Heart right ventricle (tissue), 16 donors: ENCODE measurements at regions not wholly inside any gene's neighbourhood (a gene's known extent, or its start where the extent isn't known, plus 50 kb on each side); places are given as distances from the start of the nearest gene placed in this dataset.

Source experiments
- ATAC-seq, 8 donors: fragments of 200-7000 bp; cut with Tn5 transposase; one replicate each; pipeline ENCODE4 v1.9.1; 2020; ENCODE audit warnings: mild to moderate bottlenecking in 8 of 8, moderate library complexity in 8 of 8, moderate number of reproducible peaks in 1 of 8
- DNase-seq, 2 donors: peaks; one replicate each; pipeline ENCODE4 v3.0.0-alpha.2; 2020
- H3K27ac ChIP-seq, 10 donors: fragments of 200-600 bp; sonication (generic) in 2 of 10; one replicate each; pipeline versions ENCODE4 v1.5.0 to v1.8.0; 2020 to 2022; ENCODE audit warnings: mild to moderate bottlenecking in 3 of 10
- H3K27me3 ChIP-seq, 7 donors: fragments of 200-600 bp; one replicate each; pipeline ENCODE4 v1.8.0; 2021 to 2022; ENCODE audit warnings: mild to moderate bottlenecking in 2 of 7
- H3K36me3 ChIP-seq, 9 donors: fragments of 200-600 bp; sonication (generic) in 1 of 9; one replicate each; pipeline versions ENCODE4 v1.5.0 to v1.8.0; 2020 to 2022; ENCODE audit warnings: mild to moderate bottlenecking in 2 of 9
- H3K4me1 ChIP-seq, 9 donors: fragments of 200-600 bp; sonication (generic) in 1 of 9; one replicate each; pipeline versions ENCODE4 v1.5.0 to v1.8.0; 2020 to 2022; ENCODE audit warnings: mild to moderate bottlenecking in 4 of 9
- H3K4me3 ChIP-seq, 10 donors: fragments of 200-600 bp; sonication (generic) in 2 of 10; one replicate each; pipeline versions ENCODE4 v1.5.0 to v1.8.0; 2020 to 2022; ENCODE audit warnings: mild to moderate bottlenecking in 7 of 10, moderate library complexity in 2 of 10
- H3K9me3 ChIP-seq, 11 donors: fragments of 200-600 bp in 10 of 11; sonication (generic) in 2 of 11; one replicate each; pipeline versions ENCODE4 v1.5.0 to v1.8.0; 2013 to 2022; ENCODE audit warnings: mild to moderate bottlenecking in 2 of 11, control low read depth in 1 of 11, moderate library complexity in 1 of 11
- WGBS, 2 donors: extraction: QIAGEN DNeasy Blood & Tissue Kit; methylation state at CpG; one replicate each; pipeline ENCODE4 v1.1.7; 2013; ENCODE audit warnings: inconsistent platforms in 1 of 2; 5-methylcytosine and 5-hydroxymethylcytosine counted together
- intact Hi-C, 10 donors: fragments of 100-400 bp; cut with DNase I; formaldehyde crosslinking; loops; one replicate each; pipeline versions ENCODE4 v1.11.1 to v1.14.2; 2022
- TF ChIP-seq, protein P1 (sequence below), 9 donors: fragments of 200-600 bp; sonication (generic) in 2 of 9; IDR thresholded peaks; one replicate each; pipeline versions ENCODE4 v1.5.0 to v1.8.0; 2021 to 2022; ENCODE audit warnings: antibody characterized with exemption in 9 of 9, mild to moderate bottlenecking in 5 of 9, moderate library complexity in 1 of 9
- donor health status: Arrhythmogenic right ventricular cardiomyopathy.
- donor health status: ischemic (EF 13 %, LVEDD 7.1; RV severe dilation, severe dysfunction).
- donor health status: healthy with polysubstance abuse.
- donor health status: DM: no; HTN: yes; CAD: no.
- donor health status: DM: no; HTN: no; CAD: no.
- donor health status: ischemic (EF 25% LVEDD 6.9; RV normal size, moderate dysfunction).
- donor health status: ischemic (EF 25% LVEDD 5.7; RV mildly dilated, moderate dysfunction).
- donor health status: healthy.
- donor health status: DM: yes; HTN: yes; CAD: no.
- donor health status: Ischemic cardiomyopathy.
- donor health status: ischemic (EF 35%, LVEDD 5.7; RV mildly dilated, moderate dysfunction).
- donor health status: nonischemic (EF 11% LVEDD 7.7; RV severe dilation, severe dysfunction).
- donor health status: DM: yes; HTN: yes; CAD: no.
- donor health status: PGD.
- donor health status: ischemic (EF 29% LVEDD 5.4; RV normal size, mild dysfunction).
- donor health status: nonischemic (EF 23%, LVEDD 6.1; RV moderate dilation, normal function).

DNA sequence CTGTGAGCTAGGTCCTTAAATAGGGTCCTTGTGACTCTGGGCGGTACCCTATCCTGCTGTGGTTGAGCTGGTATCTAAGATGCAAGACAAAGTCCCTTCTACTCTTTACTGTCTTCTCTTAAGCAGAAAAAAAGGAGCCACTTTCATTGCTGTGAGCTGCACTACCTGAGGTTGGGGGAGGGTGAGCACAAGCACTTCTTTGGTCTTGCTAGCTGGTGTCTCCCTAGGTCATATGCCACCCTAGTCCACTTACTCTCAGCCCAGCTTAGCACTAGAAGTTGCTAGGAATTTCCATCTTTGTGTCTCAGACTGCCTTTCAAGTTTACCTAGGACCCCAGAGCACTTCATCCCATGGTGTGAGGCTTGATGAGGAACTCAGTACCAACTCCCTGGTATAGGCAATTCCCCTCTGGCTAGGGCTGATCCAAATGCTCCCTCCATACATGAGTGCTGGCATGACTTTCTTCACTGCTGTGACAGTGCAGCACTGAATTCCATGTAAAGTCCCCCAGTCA lies 343.6 kb upstream of the CT83 start:
- H3K27me3 ChIP-seq, result peaks cover 0 to 6% (median 0%) of the 10 kb centered on the region in 7 donors
- no peak overlapping the region for H3K27ac ChIP-seq
- no peak overlapping the region for H3K4me3 ChIP-seq
- WGBS, 2 donors, result 94 to 100% methylated on average over 1 of the region's 1 CpG
- H3K4me1 ChIP-seq, result no peaks in the 10 kb centered on the region
- no peaks in the 10 kb centered on the region for H3K9me3 ChIP-seq
- intact Hi-C loops, result no loop called here
- TF ChIP-seq, protein P1, sequence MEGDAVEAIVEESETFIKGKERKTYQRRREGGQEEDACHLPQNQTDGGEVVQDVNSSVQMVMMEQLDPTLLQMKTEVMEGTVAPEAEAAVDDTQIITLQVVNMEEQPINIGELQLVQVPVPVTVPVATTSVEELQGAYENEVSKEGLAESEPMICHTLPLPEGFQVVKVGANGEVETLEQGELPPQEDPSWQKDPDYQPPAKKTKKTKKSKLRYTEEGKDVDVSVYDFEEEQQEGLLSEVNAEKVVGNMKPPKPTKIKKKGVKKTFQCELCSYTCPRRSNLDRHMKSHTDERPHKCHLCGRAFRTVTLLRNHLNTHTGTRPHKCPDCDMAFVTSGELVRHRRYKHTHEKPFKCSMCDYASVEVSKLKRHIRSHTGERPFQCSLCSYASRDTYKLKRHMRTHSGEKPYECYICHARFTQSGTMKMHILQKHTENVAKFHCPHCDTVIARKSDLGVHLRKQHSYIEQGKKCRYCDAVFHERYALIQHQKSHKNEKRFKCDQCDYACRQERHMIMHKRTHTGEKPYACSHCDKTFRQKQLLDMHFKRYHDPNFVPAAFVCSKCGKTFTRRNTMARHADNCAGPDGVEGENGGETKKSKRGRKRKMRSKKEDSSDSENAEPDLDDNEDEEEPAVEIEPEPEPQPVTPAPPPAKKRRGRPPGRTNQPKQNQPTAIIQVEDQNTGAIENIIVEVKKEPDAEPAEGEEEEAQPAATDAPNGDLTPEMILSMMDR (IDR thresholded peaks at IDR 0.05), result no peak
- H3K36me3 ChIP-seq, result no peaks in the 10 kb centered on the region
- DNase-seq, result no peak
- ATAC-seq, result no peak

DNA sequence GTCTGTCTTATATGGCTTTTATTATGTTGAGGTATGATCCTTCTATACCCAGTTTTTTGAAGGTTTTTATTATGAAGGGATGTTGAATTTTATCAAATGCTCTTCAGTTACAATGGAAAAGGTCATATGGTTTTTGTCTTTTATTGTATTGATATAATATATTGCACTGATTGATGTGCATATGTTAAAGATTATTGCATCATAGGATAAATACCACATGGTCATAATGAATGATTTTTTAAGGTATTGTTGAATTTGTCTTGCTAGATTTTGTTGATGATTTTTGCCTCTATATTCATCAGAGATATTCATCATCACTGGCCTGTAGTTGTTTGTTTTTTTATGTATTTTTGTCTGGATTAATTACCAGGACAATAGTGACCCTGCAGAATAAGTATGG lies 339.2 kb upstream of the CT83 start:
- no peak overlapping the region for H3K27ac ChIP-seq
- H3K27me3 ChIP-seq, result no peaks in the 10 kb centered on the region
- TF ChIP-seq, protein P1 (IDR thresholded peaks at IDR 0.05), result no peak
- no peak overlapping the region for H3K4me3 ChIP-seq
- DNase-seq (no peak), ATAC-seq (no peak)
- intact Hi-C loops, result no loop called here
- H3K4me1 ChIP-seq, result no peaks in the 10 kb centered on the region
- no peaks in the 10 kb centered on the region for H3K9me3 ChIP-seq
- H3K36me3 ChIP-seq, result no peaks in the 10 kb centered on the region

DNA sequence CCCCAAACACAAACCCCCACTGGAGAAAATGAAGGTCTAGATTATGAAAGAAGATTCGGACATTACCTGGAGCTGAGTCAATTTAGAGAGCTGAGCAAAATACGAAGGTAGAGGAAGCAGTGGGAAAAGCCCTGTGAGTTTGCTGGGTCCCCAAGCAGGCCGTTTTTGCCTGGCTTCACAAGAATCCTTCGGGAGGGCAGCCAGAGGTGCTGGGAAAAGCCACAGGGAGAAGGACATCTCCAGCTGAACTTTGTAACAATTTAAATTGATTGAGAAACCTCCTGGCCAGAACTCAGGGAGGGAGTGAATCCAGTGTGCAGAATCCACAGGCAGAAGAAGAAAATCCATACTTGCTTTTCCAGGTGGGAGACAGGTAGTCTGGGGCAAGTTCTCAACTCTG lies 319.1 kb upstream of the CT83 start:
- TF ChIP-seq, protein P1 (IDR thresholded peaks at IDR 0.05), result no peak
- 55 to 65% methylated on average over 4 of the region's 4 CpGs for WGBS, 2 donors

DNA sequence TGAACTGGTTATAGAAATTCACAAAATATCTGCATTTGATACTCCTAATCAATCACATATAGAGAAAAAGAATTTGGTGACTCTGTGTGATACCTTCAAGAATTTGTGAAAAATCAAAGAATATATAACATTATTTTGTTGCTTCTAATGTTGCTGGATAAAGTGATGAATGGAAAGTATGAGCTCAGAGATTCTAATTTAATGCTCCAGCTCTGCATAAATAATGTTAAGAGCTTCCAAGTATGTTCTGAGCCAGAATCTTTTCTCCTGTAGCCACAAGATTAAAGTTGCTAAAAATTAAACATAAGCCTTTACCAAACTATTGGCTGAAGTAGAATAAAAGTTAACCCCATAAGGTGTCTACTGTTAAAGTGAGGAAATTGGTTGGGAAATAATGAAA lies 294.7 kb upstream of the CT83 start:
- Histone ChIP-seq H3K27me3 (no peaks in the 10 kb centered on the region), H3K27ac (no peak overlapping the region), H3K9me3 (no peaks in the 10 kb centered on the region), H3K4me3 (no peak overlapping the region), H3K4me1 (no peaks in the 10 kb centered on the region), H3K36me3 (no peaks in the 10 kb centered on the region)
- ATAC-seq (no peak), DNase-seq (no peak)
- TF ChIP-seq, protein P1 (IDR thresholded peaks at IDR 0.05), result no peak
- intact Hi-C loops, result no loop called here

More for the DNA sequence above, 319.1 kb upstream of the CT83 start:
- no peaks in the 10 kb centered on the region for H3K36me3 ChIP-seq
- no peaks in the 10 kb centered on the region for H3K27me3 ChIP-seq
- no peak overlapping the region for H3K27ac ChIP-seq
- DNase-seq (no peak), ATAC-seq (no peak)
- no peak overlapping the region for H3K4me3 ChIP-seq
- intact Hi-C loops, result no loop called here
- H3K9me3 ChIP-seq, result peaks cover 0 to 18% (median 0%) of the 10 kb centered on the region in 11 donors
- H3K4me1 ChIP-seq, result no peaks in the 10 kb centered on the region
